Stimulated activated CD8-positive, alpha-beta memory T cell treated with anti-CD3 and anti-CD28 coated beads, Interleukin-7, amount 100 ng/mL, for 48 hours (primary cell): ENCODE measurements at regions not wholly inside any gene's neighbourhood (a gene's known extent, or its start where the extent isn't known, plus 50 kb on each side); places are given as distances from the start of the nearest gene placed in this dataset.
"Not testable (repeated sequence)": the region's sequence is repeated elsewhere in the genome, so short reads cannot be mapped to it uniquely, and the experiment has no call there.

Experiments
- DNase-seq, 2 donors: peaks; one replicate each; pipeline ENCODE4 v3.0.0-alpha.2; 2020; ENCODE audit warnings: low read depth in 1 of 2; ENCODE audit errors: extremely low read depth in 1 of 2

- DNase-seq: no peak
These were observed 587.7 kb downstream of the GLUD2 start for GRCh38 chrX:121635141-121635540.

GRCh38 chrX:121639781-121640180 lies 592.4 kb downstream of the GLUD2 start:
- DNase-seq: no peak

GRCh38 chrX:121641560-121641959 lies 594.1 kb downstream of the GLUD2 start:
- DNase-seq: no peak

- DNase-seq: no peak
These were observed 595.0 kb downstream of the GLUD2 start for GRCh38 chrX:121642415-121642814.

- DNase-seq: no peak
These were observed 602.0 kb downstream of the GLUD2 start for GRCh38 chrX:121649417-121649816.

- no peak for DNase-seq
These were observed 607.9 kb downstream of the GLUD2 start for GRCh38 chrX:121655276-121655675.

- no peak for DNase-seq
These were observed 618.8 kb downstream of the GLUD2 start for GRCh38 chrX:121666171-121666570.

GRCh38 chrX:121671649-121672048 lies 624.2 kb downstream of the GLUD2 start:
- no peak for DNase-seq

- DNase-seq: not testable (repeated sequence)
These were observed 661.8 kb downstream of the GLUD2 start for GRCh38 chrX:121709236-121709635.

- DNase-seq: no peak
These were observed 686.1 kb downstream of the GLUD2 start for GRCh38 chrX:121733514-121733913.

GRCh38 chrX:121746105-121746504 lies 698.7 kb downstream of the GLUD2 start:
- DNase-seq: no peak

- DNase-seq: not testable (repeated sequence)
These were observed 706.2 kb downstream of the GLUD2 start for GRCh38 chrX:121753602-121754001.

- DNase-seq: no peak
These were observed 706.9 kb downstream of the GLUD2 start for GRCh38 chrX:121754301-121754700.

- no peak for DNase-seq
These were observed 708.1 kb downstream of the GLUD2 start for GRCh38 chrX:121755541-121755940.

- no peak for DNase-seq
These were observed 714.4 kb downstream of the GLUD2 start for GRCh38 chrX:121761845-121762244.

GRCh38 chrX:121763671-121764070 lies 716.3 kb downstream of the GLUD2 start:
- DNase-seq: no peak

GRCh38 chrX:121768210-121768609 lies 720.8 kb downstream of the GLUD2 start:
- not testable (repeated sequence) for DNase-seq

GRCh38 chrX:121781991-121782390 lies 734.6 kb downstream of the GLUD2 start:
- no peak for DNase-seq

GRCh38 chrX:121782544-121782943 lies 735.1 kb downstream of the GLUD2 start:
- DNase-seq: no peak

- no peak for DNase-seq
These were observed 735.6 kb downstream of the GLUD2 start for GRCh38 chrX:121782976-121783375.

GRCh38 chrX:121802881-121803412 lies 755.5 kb downstream of the GLUD2 start:
- no peak for DNase-seq

GRCh38 chrX:121823406-121823805 lies 776.0 kb downstream of the GLUD2 start:
- DNase-seq: no peak

- DNase-seq: no peak
These were observed 784.2 kb downstream of the GLUD2 start for GRCh38 chrX:121831601-121832000.
